OCI-LY3 (cell line): ENCODE measurements at regions not wholly inside any gene's neighbourhood (a gene's known extent, or its start where the extent isn't known, plus 50 kb on each side); places are given as distances from the start of the nearest gene placed in this dataset.

ENCODE experiments used
- H2AFZ ChIP-seq: fragments of 200-600, 300-600 bp; shearing (Covaris generic); 2 replicates; pipeline ENCODE4 v1.6.0; 2014; ENCODE audit warnings: antibody characterized with exemption, low read depth, low read length
- H3K27ac ChIP-seq: fragments of 200-600, 300-600 bp; sonication (generic); 2 replicates; pipeline ENCODE4 v1.5.1; 2014; ENCODE audit warnings: mild to moderate bottlenecking, low read length, moderate library complexity, mixed read lengths
- H3K27me3 ChIP-seq: fragments of 200-600, 300-600 bp; sonication (generic); 2 replicates; pipeline ENCODE4 v1.6.1; 2014; ENCODE audit warnings: low read depth, low read length, mixed read lengths
- H3K36me3 ChIP-seq: fragments of 200-600, 300-600 bp; sonication (generic); replicated peaks from 2 replicates; pipeline ENCODE3; 2014; ENCODE audit warnings: low read depth, low read length, mixed read lengths
- H3K4me1 ChIP-seq: fragments of 300-600, 200-600 bp; sonication (generic); 2 replicates; pipeline ENCODE4 v1.6.1; 2014; ENCODE audit warnings: low read length, mixed read lengths
- H3K4me2 ChIP-seq: fragments of 200-600, 300-600 bp; sonication (generic); 2 replicates; pipeline ENCODE4 v1.6.1; 2014; ENCODE audit warnings: low read length, mixed read lengths
- H3K4me3 ChIP-seq: fragments of 300-600, 200-600 bp; sonication (generic); 2 replicates; pipeline ENCODE4 v1.5.1; 2014; ENCODE audit warnings: antibody characterized with exemption, mild to moderate bottlenecking, low read length, moderate library complexity
- H3K79me2 ChIP-seq: fragments of 300-600, 200-600 bp; shearing (Covaris generic); 2 replicates; pipeline ENCODE4 v1.6.1; 2014; ENCODE audit warnings: mild to moderate bottlenecking, low read length, mixed read lengths
- H3K9ac ChIP-seq: fragments of 300-600, 200-600 bp; shearing (Covaris generic); 2 replicates; pipeline ENCODE4 v1.6.0; 2014; ENCODE audit warnings: mild to moderate bottlenecking, low read length, moderate library complexity
- H3K9me3 ChIP-seq: fragments of 200-600, 300-600 bp; shearing (Covaris generic); 2 replicates; pipeline ENCODE4 v1.6.1; 2014; ENCODE audit warnings: low read length, mixed read lengths; ENCODE audit not compliant: insufficient read depth
- H4K20me1 ChIP-seq: fragments of 200-600, 300-600 bp; sonication (generic); 2 replicates; pipeline ENCODE4 v1.6.1; 2016; ENCODE audit warnings: low read length, mixed read lengths; ENCODE audit not compliant: insufficient read depth
- EZH2phosphoT487 ChIP-seq: fragments of 200-600 bp; shearing (Covaris generic); IDR thresholded peaks from 2 replicates; pipeline ENCODE4 v1.6.1; 2018; ENCODE audit warnings: antibody characterized with exemption, mixed run types, low read depth
- TF ChIP-seq, protein P1 (sequence below): fragments of 200-600, 300-600 bp; sonication (generic); IDR thresholded peaks from 2 replicates; pipeline ENCODE4 v1.5.1; 2014; ENCODE audit warnings: antibody characterized with exemption, low read length, low read depth

DNA sequence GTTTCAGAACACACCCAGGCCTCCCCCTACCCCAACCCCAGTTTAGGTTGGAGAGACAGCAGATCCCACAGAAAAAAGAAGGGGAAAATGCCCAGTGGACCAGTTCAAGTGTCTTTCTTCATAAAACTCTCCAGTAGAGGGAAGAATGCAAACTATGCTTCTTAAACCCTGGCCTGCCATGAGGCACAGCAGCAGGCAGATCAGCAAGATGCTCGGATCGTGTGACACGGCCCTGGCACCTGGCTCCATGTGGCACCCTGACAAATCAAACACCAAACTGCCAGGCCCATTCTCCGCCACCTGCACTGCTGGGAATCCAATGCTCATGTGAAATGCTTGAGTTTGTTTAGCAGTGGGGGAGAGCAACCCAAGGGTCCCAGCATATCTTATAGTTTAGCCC lies 166.8 kb downstream of the SOX9 start:
- no peak overlapping the region for H3K27ac ChIP-seq
- H2AFZ ChIP-seq: no peak overlapping the region
- H3K27me3 ChIP-seq: peaks cover 7% of the 10 kb centered on the region; the same call in 1 of the 2 replicates
- no peak overlapping the region for H3K4me2 ChIP-seq
- H3K79me2 ChIP-seq: no peaks in the 10 kb centered on the region
- no peak overlapping the region for H3K4me3 ChIP-seq
- no peaks in the 10 kb centered on the region for H3K36me3 ChIP-seq
- H3K9me3 ChIP-seq: no peaks in the 10 kb centered on the region
- no peaks in the 10 kb centered on the region for H4K20me1 ChIP-seq
- no peak for TF ChIP-seq EZH2phosphoT487
- TF ChIP-seq, protein P1, sequence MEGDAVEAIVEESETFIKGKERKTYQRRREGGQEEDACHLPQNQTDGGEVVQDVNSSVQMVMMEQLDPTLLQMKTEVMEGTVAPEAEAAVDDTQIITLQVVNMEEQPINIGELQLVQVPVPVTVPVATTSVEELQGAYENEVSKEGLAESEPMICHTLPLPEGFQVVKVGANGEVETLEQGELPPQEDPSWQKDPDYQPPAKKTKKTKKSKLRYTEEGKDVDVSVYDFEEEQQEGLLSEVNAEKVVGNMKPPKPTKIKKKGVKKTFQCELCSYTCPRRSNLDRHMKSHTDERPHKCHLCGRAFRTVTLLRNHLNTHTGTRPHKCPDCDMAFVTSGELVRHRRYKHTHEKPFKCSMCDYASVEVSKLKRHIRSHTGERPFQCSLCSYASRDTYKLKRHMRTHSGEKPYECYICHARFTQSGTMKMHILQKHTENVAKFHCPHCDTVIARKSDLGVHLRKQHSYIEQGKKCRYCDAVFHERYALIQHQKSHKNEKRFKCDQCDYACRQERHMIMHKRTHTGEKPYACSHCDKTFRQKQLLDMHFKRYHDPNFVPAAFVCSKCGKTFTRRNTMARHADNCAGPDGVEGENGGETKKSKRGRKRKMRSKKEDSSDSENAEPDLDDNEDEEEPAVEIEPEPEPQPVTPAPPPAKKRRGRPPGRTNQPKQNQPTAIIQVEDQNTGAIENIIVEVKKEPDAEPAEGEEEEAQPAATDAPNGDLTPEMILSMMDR: no peak
- H3K9ac ChIP-seq: no peak overlapping the region
- H3K4me1 ChIP-seq: peaks cover under 1% of the 10 kb centered on the region; the same call in 1 of the 2 replicates

DNA sequence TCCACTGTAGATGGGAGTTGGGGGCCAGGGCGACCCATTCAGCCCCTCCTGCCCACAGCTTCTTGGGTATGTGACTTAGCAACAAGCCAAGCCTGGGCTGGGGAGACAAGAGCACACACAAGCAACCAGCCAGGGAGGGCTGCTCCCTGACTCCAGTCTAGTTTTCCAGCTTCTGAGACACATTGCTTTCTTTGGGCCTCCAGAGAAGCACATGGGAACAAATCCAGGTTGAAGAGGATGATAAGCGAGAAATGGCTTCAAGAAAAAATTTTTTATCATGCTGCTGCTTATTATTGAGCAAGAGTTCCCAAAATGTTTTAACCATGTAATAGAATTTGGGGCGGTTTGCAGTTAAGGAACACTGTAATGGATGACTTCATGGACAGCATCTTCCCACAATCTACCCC lies 173.7 kb downstream of the SOX9 start:
- Histone ChIP-seq H3K27me3 (peaks cover 16% of the 10 kb centered on the region; the same call in 1 of the 2 replicates), H3K36me3 (no peaks in the 10 kb centered on the region), H3K79me2 (no peaks in the 10 kb centered on the region), H3K4me1 (peaks cover 19% of the 10 kb centered on the region), H3K4me2 (no peak overlapping the region), H2AFZ (no peak overlapping the region), H4K20me1 (no peaks in the 10 kb centered on the region), H3K9me3 (no peaks in the 10 kb centered on the region), H3K27ac (no peak overlapping the region), H3K4me3 (no peak overlapping the region), H3K9ac (no peak overlapping the region)
- TF ChIP-seq EZH2phosphoT487: no peak
- TF ChIP-seq, protein P1: no peak

DNA sequence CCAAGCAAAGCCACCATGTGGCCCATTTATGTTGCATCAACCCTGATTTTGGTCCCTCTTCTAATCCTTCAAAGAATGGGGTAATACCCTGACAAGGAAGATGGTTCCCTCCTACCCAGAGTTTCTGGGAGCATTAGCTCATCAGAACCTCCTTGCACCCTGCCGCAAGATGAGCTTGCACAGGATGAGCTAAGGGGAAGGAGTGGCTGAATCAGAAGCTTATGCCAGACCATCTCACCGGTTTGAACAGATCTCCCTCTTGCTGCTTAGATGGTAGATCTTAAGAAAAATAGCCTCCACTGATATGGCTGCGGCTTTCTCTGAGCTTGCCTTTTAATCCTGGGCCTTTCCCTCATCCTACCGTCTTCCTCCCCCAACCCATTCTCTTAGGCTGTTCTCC lies 175.1 kb downstream of the SOX9 start:
- Histone ChIP-seq H3K36me3 (no peaks in the 10 kb centered on the region), H3K27ac (no peak overlapping the region), H2AFZ (no peak overlapping the region), H3K79me2 (no peaks in the 10 kb centered on the region), H3K4me2 (no peak overlapping the region), H3K9ac (no peak overlapping the region), H3K4me3 (no peak overlapping the region), H3K9me3 (no peaks in the 10 kb centered on the region), H4K20me1 (no peaks in the 10 kb centered on the region), H3K4me1 (peaks cover 19% of the 10 kb centered on the region), H3K27me3 (peaks cover 20% of the 10 kb centered on the region)
- TF ChIP-seq EZH2phosphoT487: no peak
- TF ChIP-seq, protein P1: no peak

DNA sequence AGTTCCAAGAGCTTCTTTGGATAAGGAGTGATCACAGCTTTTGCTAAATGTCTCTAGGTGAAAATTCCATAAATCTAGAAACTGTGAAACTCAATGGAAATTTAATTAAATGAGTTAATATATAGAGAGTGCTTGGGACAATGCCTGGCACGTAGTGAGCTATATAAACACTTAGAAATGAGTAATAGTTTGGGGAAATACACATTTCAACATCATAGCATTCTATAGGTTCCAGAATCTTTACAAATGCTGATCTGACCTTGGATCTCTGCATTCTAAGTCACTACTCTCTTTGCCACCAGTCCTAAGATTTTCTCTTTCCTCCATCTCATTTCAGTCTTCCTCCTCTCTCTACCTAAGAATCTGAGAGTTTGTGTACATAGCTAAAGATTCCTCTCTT lies 175.6 kb downstream of the SOX9 start:
- Histone ChIP-seq H3K4me3 (no peak overlapping the region), H3K79me2 (no peaks in the 10 kb centered on the region), H2AFZ (no peak overlapping the region), H3K36me3 (no peaks in the 10 kb centered on the region), H4K20me1 (no peaks in the 10 kb centered on the region), H3K4me2 (no peak overlapping the region), H3K9ac (no peak overlapping the region), H3K9me3 (no peaks in the 10 kb centered on the region), H3K27me3 (peaks cover 25% of the 10 kb centered on the region), H3K27ac (no peak overlapping the region), H3K4me1 (peaks cover 19% of the 10 kb centered on the region)
- TF ChIP-seq EZH2phosphoT487: no peak
- TF ChIP-seq, protein P1: no peak
